K562 (cell line): ENCODE measurements at regions not wholly inside any gene's neighbourhood (a gene's known extent, or its start where the extent isn't known, plus 50 kb on each side); places are given as distances from the start of the nearest gene placed in this dataset.

Source experiments
- ATAC-seq: fragments of 200-7000 bp; cut with Tn5 transposase; 3 replicates; pipeline ENCODE4 v1.9.1; 2020; ENCODE audit warnings: moderate library complexity
- BruUV-seq: library from RNA; stranded (reverse); fragments of 400-500 nt; replicated peaks from 2 replicates; lab custom pipeline; 2021; lab: Mats Ljungman, UMichigan
- CTCF ChIA-PET: fragments of 300-600 bp; formaldehyde crosslinking; extraction: SDS; loops from one replicate; lab custom pipeline; 2021; ENCODE audit warnings: low intra/inter-chr PET ratio; lab: Yijun Ruan, JAX
- POLR2A ChIA-PET: fragments of 300-600, 350-650 bp; sonication (Branson Sonifier 250); formaldehyde crosslinking; extraction: SDS; loops from one replicate; lab custom pipeline; 2021; ENCODE audit warnings: antibody characterized with exemption, inconsistent platforms; lab: Yijun Ruan, JAX
- DNase-seq, 4 experiments: peaks; one replicate each; pipeline versions ENCODE4 v3.0.0 to v3.0.0-alpha.2; 2011 to 2018; ENCODE audit warnings: low spot score in 3 of 4, mixed read lengths in 3 of 4; ENCODE audit errors: extremely low read depth in 1 of 4
- FAIRE-seq: peaks from 2 replicates; lab custom pipeline; 2011; peaks lifted over from hg19 to GRCh38; lab: Jason Lieb, UNC
- H2AFZ ChIP-seq: 2 replicates; pipeline ENCODE4 v1.6.0; 2011; ENCODE audit warnings: low read depth, low read length, control low read depth, inconsistent platforms
- H3K27ac ChIP-seq: fragments of 200-600 bp; 3 replicates; pipeline ENCODE4 v1.8.0; 2011; ENCODE audit warnings: low read depth, mild to moderate bottlenecking, control low read depth, inconsistent platforms, low read length, moderate library complexity, mixed read lengths; ENCODE audit errors: extremely low read depth
- H3K27me3 ChIP-seq, 2 experiments: fragments of 300-600 bp in 1 of 2; 2 replicates in 1 of 2; 3 replicates in 1 of 2; pipeline versions ENCODE4 v1.6.0 to v1.8.0; 2011; ENCODE audit warnings: inconsistent platforms in 2 of 2, low read length in 2 of 2, mild to moderate bottlenecking in 1 of 2, mixed read lengths in 1 of 2, moderate library complexity in 1 of 2; ENCODE audit not compliant: control insufficient read depth in 2 of 2, insufficient read depth in 2 of 2
- H3K36me3 ChIP-seq: fragments of 300-600 bp; 3 replicates; pipeline ENCODE4 v1.8.0; 2011; ENCODE audit warnings: mild to moderate bottlenecking, low read length, inconsistent platforms; ENCODE audit not compliant: control insufficient read depth, insufficient read depth
- H3K4me1 ChIP-seq, 2 experiments: fragments of 200-600 bp in 1 of 2; replicated peaks in 1 of 2; 2 replicates in 1 of 2; 3 replicates in 1 of 2; pipeline versions ENCODE4 v1.5.1 to v1.8.0; 2011; ENCODE audit warnings: inconsistent platforms in 2 of 2, low read length in 2 of 2, mild to moderate bottlenecking in 1 of 2, mixed read lengths in 1 of 2, moderate library complexity in 1 of 2; ENCODE audit not compliant: control insufficient read depth in 2 of 2, insufficient read depth in 2 of 2
- H3K4me2 ChIP-seq: 2 replicates; pipeline ENCODE4 v1.6.1; 2011; ENCODE audit warnings: low read length, control low read depth, inconsistent platforms, mixed read lengths; ENCODE audit not compliant: insufficient read depth
- H3K4me3 ChIP-seq: fragments of 200-600 bp; sonication (generic), shearing (Covaris generic); 2 replicates; pipeline ENCODE4 v1.5.1; 2016; ENCODE audit warnings: control low read depth, inconsistent platforms
- H3K79me2 ChIP-seq: fragments of 200-600 bp; 3 replicates; pipeline ENCODE4 v1.8.0; 2011; ENCODE audit warnings: low read length, inconsistent platforms; ENCODE audit not compliant: control insufficient read depth, insufficient read depth
- H3K9ac ChIP-seq, 2 experiments: 2 replicates each; pipeline versions ENCODE4 v1.6.0 to v1.6.1; 2011; ENCODE audit warnings: low read depth in 2 of 2, low read length in 2 of 2, control low read depth in 1 of 2, inconsistent platforms in 1 of 2, mild to moderate bottlenecking in 1 of 2, mixed read lengths in 1 of 2; ENCODE audit not compliant: insufficient read depth in 1 of 2
- H3K9me1 ChIP-seq: one replicate; pipeline ENCODE4 v1.6.0; 2011; ENCODE audit warnings: inconsistent platforms, mild to moderate bottlenecking, low read length, moderate library complexity; ENCODE audit not compliant: control insufficient read depth, insufficient read depth
- H3K9me3 ChIP-seq: replicated peaks from 2 replicates; pipeline ENCODE4 v1.5.1; 2011; ENCODE audit warnings: low read depth, low read length, inconsistent platforms; ENCODE audit not compliant: control insufficient read depth, insufficient read depth
- H4K20me1 ChIP-seq: replicated peaks from 2 replicates; pipeline ENCODE4 v1.6.1; 2011; ENCODE audit warnings: low read length, inconsistent platforms, mixed read lengths; ENCODE audit not compliant: control insufficient read depth, insufficient read depth
- HMGN3 ChIP-seq: IDR thresholded peaks from 2 replicates; pipeline ENCODE4 v1.6.1; 2011; ENCODE audit warnings: borderline replicate concordance, low read depth, mild to moderate bottlenecking, mixed read lengths, low read length; ENCODE audit not compliant: insufficient read length; ENCODE audit errors: extremely low read depth
- RREB1 ChIP-seq: fragments of 250-450 bp; sonication (Bioruptor Pico); IDR thresholded peaks from 2 replicates; pipeline ENCODE4 v1.4.0; 2020
- TAF15 ChIP-seq: fragments of 200-400 bp; formaldehyde crosslinking; IDR thresholded peaks from 2 replicates; pipeline ENCODE4 v1.6.1; 2017; ENCODE audit warnings: mild to moderate bottlenecking, low read depth, low read length, moderate library complexity
- WGBS: fragments of 100-300 bp; shearing (Covaris generic); methylation state at CpG from one replicate; pipeline ENCODE4 v1.1.6; 2016; ENCODE audit warnings: low coverage, mixed read lengths; ENCODE audit not compliant: insufficient coverage; ENCODE audit errors: missing lambda C conversion rate; 5-methylcytosine and 5-hydroxymethylcytosine counted together
- in situ Hi-C: fragments of 300-500 bp; cut with MboI; formaldehyde crosslinking; loops from 4 replicates; pipeline ENCODE4 v1.15.0; 2018; ENCODE audit warnings: inconsistent platforms, mixed read lengths
- intact Hi-C: fragments of 100-400 bp; cut with micrococcal nuclease; formaldehyde crosslinking; loops from 2 replicates; pipeline ENCODE4 v1.14.2; 2022
- TF ChIP-seq, protein P1 (sequence below), 2 experiments: fragments of 450-650 bp; IDR thresholded peaks; 2 replicates each; pipeline ENCODE4 v1.6.1; 2016; ENCODE audit warnings: mild to moderate bottlenecking in 2 of 2, borderline replicate concordance in 1 of 2, low read depth in 1 of 2, moderate library complexity in 1 of 2

DNA sequence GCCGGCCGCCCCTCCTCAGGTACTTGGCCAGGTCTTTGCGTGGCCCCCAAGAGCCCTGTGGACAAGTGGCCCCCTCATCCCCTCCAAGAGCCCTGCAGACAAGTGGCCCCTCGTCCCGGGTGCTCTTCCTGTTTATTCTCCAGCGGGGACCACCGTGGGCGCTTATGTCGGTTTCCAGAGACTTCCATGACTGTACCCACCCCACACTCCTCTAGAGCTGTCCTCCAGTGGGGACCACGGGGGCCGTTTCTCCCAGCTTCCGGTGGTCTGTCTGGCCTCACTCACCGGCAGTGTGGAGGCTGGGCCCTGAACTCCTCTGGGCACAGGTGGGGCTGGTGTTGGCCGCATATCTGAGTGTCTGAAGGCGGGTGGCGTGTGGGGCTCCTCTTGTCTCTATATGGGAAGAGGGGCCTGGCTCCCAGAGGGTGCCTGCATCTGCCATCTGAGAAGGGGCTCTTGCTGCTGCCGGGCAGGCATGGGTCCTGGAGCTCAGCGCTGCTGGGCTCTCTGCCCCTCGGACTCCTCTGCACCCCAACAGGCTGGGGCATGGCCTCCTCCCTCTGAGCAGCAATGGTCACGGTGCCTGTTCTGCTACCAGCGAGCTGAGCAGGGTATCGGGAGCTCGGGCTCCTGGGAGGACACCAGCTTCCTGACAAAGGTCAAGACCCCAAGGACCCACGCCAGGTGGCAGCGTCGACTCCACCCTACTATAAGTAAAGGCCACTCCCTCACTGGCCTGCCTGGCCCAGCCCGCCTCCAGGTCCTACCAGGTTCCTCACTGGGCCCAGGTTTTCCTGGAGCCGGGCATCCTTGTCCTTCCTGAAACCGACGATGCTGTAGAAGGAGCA, 1264.3 kb downstream of the BRD1 start (continued):
- TF ChIP-seq RREB1, result no peak
- TF ChIP-seq TAF15, result no peak
- TF ChIP-seq, all 486 proteins: peak for 0

- Histone ChIP-seq H3K4me1 (no peaks in the 10 kb centered on the region; a peak in 2 of 5 replicates), H3K9me3 (no peaks in the 10 kb centered on the region), H3K4me3 (no peak overlapping the region), H3K27me3 (no peaks in the 10 kb centered on the region), H2AFZ (no peak overlapping the region), H4K20me1 (no peaks in the 10 kb centered on the region), H3K4me2 (no peak overlapping the region), H3K9me1 (no peaks in the 10 kb centered on the region), H3K9ac (no peak overlapping the region), H3K79me2 (no peaks in the 10 kb centered on the region), H3K27ac (no peak overlapping the region), H3K36me3 (no peaks in the 10 kb centered on the region)
- ChIA-PET POLR2A (no interaction called here), CTCF (no interaction called here)
- under 1% methylated on average over 16 of the region's 16 CpGs for WGBS
- DNase-seq (no peak), FAIRE-seq (no peak), ATAC-seq (no peak)
- BruUV-seq, result no TSS peak
- in situ Hi-C loops, result no loop called here
- intact Hi-C loops, result no loop called here
- TF ChIP-seq, protein P1, sequence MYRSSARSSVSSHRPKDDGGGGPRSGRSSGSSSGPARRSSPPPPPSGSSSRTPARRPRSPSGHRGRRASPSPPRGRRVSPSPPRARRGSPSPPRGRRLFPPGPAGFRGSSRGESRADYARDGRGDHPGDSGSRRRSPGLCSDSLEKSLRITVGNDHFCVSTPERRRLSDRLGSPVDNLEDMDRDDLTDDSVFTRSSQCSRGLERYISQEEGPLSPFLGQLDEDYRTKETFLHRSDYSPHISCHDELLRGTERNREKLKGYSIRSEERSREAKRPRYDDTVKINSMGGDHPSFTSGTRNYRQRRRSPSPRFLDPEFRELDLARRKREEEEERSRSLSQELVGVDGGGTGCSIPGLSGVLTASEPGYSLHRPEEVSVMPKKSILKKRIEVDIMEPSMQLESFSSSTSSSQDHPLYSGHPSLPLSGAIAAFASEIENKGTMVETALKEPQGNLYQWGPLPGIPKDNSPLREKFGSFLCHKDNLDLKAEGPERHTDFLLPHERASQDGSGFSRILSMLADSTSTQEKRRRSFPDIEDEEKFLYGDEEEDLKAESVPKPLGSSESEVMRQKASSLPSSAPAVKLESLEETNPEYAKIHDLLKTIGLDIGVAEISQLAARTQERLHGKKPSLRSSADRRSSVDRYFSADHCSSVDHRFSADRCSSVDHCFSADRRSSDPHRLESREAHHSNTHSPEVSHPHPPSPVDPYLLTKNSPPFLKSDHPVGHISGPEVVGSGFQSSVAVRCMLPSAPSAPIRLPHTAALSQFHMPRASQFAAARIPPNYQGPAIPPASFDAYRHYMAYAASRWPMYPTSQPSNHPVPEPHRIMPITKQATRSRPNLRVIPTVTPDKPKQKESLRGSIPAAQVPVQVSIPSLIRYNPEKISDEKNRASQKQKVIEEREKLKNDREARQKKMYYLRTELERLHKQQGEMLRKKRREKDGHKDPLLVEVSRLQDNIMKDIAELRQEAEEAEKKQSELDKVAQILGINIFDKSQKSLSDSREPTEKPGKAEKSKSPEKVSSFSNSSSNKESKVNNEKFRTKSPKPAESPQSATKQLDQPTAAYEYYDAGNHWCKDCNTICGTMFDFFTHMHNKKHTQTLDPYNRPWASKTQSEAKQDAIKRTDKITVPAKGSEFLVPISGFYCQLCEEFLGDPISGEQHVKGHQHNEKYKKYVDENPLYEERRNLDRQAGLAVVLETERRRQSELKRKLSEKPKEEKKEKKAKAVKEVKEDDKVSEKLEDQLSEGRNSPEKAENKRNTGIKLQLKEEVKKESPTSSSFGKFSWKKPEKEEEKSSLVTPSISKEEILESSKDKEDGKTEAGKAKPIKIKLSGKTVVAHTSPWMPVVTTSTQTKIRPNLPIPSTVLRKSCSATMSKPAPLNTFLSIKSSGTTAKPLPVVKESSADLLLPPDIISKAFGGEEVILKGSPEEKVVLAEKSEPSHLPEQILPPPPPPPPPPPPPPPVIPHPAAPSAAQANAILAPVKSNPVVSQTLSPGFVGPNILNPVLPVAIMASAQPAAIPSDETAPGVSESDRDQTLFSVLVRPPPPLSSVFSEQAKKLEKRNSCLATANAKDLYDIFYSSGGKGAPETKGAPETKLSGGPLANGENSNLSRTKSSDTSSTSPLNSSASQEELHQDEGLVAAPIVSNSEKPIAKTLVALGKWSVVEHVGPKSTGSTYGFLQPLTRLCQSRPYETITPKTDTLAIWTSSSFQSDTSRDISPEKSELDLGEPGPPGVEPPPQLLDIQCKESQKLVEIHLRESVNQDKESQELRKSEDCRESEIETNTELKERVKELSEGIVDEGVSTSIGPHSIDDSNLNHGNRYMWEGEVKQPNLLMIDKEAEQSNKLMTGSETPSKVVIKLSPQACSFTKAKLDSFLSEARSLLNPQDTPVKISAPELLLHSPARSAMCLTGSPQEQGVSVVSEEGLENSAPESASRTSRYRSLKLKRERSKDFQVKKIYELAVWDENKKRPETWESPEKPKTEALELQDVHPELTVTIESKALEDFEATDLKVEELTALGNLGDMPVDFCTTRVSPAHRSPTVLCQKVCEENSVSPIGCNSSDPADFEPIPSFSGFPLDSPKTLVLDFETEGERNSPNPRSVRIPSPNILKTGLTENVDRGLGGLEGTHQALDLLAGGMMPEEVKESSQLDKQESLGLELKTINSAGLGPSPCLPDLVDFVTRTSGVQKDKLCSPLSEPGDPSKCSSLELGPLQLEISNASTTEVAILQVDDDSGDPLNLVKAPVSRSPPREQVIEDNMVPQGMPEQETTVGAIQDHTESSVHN (IDR thresholded peaks at IDR 0.05; ENCODE audit: borderline replicate concordance in 1 of 2, low read depth in 1 of 2), result no peak
- no peak for TF ChIP-seq HMGN3
Observed at GRCh38 chr22:48561676-48562075, 1266.0 kb downstream of the BRD1 start.
